HL-60/S4 treated with phorbol 12-myristate 13-acetate at 8.2 ng/mL for 4 days and 3 days (cell line): ENCODE measurements at regions not wholly inside any gene's neighbourhood (a gene's known extent, or its start where the extent isn't known, plus 50 kb on each side); places are given as distances from the start of the nearest gene placed in this dataset.

Experiments
- in situ Hi-C: fragments of 300-500 bp; cut with MboI; formaldehyde crosslinking; loops from 2 replicates; pipeline ENCODE4 v1.15.0; 2022; ENCODE audit warnings: low sequenced_read_pairs

DNA sequence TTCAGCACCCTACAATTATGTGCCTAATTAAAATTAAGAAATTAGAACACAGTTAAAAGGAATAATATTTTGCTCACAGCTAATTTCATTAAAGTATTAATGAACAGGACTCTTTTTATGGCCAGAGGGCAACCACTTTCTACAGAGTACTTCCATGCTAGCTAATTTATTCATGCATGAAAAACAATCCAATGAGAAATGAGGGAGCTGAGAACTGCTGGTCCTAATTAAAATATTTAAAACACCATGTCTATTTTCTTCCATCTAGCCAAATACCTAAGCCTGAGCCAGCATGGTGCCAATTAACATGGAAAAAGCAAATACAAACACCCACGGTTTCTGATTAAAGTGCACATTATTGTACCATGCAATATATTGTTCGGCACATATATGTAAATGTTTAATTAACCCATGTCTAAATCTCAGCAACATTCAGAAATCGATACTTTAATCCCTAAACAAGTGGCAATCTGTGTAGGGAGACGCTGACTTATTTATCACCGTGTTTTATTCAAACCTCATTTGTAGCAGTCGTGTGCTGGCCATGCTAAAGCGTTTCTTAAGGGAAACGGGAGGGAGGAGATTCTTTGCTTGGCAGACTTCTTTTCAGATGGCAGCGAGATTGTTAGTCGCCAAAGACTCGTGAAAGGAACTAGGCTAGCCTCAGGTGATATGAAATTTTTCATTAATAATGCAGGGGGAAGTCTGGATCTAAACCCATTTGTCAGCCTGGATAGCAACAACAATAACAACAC is 193.5 kb downstream of the ANXA2 start:
- in situ Hi-C loops: no loop called here

DNA sequence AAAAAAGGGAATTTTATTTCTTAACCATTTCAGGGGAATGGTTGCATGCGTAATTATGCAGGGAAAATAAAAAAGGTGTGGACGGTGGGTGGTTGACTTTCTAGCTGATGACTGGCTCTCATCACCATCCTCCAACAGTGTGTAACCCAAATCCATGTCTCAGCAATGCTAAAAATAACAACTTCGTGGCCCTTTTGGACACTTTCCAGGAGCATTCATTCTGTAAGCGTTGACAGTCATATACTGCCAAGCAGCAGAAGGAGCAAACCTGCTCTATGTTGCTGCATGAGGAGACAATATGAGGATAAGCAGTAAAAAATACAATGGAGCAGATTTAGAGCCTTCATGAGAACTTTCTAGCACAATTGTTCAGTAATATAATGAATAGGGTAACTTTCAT is 189.1 kb downstream of the ANXA2 start:
- in situ Hi-C loops: no loop called here

DNA sequence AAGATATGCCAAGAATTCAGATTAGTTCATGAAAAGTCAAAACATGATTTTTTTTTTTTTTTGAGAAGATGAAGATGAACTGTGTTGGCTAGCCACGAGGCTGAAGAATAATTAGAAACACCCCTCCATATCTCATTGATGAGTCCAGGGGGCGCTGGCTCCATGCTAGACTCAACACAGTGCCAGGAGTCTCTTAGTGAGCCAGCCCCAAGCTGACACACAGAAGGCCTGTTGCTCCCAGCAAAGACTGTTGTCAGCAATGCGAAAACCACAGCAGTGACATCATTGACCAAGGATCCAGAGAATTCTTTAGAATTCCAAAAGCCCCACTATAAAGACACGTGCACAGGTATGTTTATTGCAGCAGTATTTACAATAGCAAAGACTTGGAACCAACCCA is 185.2 kb downstream of the ANXA2 start:
- in situ Hi-C loops: no loop called here

DNA sequence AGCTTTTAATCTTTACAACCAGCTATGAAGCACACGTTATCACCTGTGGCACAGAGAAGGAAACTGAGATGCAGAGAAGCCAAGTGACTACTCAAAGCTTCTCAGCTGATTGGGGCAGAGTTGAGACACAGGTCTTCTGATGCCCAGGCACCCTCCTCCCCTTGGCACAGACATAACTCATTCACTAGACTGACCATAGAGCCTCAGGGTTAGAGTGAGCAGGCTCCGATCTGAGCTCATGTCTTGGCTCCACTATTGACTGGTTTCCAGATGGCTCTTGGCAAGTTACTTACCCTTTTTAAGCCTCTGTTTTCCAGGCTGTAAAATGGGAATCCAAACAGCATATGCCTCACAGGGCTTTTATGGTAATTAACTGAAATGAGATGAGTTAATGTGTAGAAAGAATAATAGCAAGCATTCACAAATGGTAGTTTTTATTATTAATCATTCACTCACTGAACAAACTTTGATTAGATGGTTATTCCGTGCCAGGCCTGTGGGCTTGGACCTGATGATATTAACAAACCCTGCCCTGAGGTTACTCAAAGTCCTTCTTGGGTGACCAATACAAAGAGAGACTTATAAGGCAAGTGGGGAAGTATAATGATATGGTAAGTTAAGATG is 184.3 kb downstream of the ANXA2 start:
- in situ Hi-C loops: no loop called here

DNA sequence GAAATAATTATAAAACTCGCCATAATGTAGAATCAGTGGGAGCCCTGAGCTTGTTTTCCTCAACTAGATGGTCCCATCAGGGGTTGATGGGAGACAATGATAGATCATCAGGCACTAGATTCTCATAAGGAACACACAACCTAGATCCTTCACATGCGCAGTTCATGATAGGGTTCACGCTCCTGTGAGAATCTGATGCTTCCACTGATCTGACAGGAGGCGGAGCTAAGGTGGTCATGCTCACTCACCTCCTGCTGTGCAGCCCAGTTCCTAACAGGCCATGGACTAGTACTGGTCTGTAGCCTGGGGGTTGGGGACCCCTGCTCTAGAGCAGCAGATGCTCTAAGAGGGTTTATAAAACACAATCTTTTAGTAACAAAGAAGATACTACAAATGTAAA is 183.6 kb downstream of the ANXA2 start:
- in situ Hi-C loops: no loop called here

DNA sequence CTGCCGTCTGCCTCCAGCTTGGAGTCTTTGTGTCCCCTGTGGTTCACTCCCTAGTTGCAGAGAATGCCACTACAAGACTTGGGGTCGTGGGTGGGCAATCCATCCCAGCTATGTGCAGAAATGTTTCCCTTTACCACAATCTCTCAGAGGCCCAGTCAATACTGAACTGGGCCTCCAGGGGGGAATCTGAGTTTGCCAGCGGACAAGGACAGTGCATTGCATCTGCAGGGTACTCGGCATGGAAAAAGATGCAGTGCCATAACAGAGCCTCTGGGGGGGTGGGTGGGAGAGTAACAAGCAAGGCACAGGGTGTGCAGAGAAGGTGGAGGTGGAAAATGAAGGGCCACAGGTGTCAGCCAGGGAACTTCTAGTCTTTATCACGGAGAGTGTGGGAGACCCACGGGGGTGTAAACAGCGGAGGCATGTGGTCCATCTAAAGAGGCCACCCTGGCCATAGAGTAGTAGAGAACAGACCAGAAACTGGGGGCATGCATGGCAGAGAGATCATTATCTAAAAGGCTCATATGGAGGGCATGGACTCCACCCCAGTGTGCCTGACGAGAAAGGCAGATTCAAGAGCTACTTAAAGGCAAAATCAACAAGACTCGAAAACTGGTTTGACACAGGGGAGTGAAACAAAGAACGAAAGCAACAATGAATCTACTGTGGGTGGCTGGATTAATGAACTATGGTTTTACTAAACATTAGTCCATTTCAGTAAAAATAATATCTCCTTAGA is 182.4 kb downstream of the ANXA2 start:
- in situ Hi-C loops: no loop called here

DNA sequence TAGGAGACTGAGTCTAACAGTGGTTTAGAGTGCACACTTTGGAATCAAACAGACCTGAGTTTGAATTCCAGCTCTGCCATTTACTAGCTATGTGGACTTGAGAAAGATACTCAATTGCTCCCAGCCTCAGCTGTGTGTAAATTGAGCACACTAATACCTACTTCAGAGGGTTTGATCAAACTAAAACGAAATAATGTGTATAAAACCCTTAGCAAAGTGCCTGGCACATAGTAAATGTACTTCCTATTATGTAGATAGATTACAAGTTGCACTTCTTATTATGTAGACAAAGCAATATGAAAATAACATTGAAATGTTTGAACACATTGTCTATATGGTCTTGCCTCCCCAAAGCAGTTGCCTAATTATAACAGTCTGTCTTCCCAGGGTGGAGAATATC is 180.6 kb downstream of the ANXA2 start:
- in situ Hi-C loops: no loop called here

DNA sequence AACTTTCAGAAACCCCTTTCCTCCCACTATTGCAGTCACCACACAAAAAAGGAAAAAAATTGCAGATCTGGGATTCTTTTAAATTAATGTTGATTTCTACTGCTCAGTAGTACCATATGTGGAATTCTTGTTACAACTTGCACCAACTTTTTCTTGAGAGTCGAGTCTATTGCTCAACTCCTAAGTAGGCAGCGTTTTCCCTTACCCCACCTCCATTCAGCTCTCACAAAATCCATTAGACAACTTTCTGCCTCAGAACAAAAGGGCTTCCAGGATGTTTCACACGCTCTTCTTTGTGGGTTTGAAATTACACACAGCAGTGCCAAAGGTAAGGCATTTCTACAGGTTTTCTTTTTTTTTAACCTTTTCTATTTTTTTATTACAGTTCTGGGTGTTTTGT is 179.5 kb downstream of the ANXA2 start:
- in situ Hi-C loops: no loop called here

DNA sequence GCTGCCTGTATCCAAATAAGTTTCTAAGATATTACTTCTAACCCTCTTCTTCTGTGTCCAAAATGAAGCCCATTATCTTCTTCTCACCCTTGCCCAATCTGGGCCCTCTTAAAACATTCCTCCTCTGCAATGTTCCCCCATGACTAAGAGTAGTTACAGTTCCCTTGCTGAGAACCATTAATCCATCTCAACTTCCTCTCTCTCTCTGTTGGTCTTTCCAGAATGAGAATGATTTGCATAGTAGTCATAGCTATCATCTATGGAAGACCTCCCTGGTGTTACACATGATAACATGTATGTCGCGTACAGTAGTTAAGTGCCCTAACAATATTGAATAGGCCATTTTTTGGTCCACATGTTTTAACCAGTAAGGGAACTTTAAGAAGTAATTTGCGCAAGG is 177.9 kb downstream of the ANXA2 start:
- in situ Hi-C loops: no loop called here

DNA sequence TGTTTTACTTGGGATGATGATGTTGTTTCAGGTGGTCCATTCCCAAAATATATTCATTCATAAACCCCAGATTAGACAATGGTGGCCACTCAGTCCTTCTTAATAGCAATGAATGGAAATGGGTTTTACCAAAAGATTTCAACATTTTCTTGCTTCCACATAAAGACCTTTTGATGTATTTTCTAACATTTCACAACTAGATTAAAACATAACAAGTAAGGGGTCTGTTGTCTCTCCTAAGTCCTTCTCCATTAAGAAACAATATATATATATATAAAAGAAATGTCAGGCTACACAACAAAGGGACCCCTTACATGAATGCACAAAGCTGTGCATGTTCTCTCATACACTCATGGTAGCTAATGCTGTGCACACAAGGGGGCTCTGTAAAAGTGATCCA is 176.4 kb downstream of the ANXA2 start:
- in situ Hi-C loops: no loop called here

DNA sequence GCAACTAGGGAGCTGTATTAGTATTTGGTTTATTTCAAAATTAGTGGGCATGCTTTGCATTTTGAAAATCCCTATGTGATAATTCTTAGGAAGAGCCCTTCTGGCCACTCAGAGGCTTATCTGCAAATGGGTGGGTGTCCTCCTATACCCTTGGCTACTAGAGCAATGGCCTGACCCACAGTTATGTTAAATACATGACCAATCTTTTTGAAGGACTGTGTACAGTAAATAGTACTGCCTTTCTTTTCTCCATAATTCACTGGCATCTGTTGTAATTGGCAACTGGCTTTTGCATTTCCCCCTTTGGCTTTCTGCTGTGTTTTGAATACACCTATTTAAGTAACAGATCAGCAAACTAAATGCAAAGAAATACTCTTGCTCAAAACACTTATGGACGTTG is 175.4 kb downstream of the ANXA2 start:
- in situ Hi-C loops: no loop called here

DNA sequence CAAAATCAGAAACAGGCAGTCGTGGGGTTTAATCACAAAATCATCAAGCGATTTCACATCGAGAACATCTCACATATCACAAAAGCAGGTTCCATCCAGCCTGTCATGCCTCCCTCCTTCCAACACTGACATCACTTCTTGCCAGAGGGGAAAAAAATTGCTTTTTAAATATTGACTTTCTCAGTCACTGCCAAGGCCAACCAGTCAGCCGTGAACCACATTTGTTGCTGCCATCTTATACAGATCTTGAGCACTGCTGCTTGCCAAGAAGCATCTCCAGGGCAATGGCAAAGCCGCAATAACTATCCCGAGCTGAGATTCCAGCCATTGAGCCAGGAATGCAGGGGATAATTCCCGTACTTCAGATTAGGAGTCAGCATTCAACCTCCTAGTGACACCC is 174.6 kb downstream of the ANXA2 start:
- in situ Hi-C loops: no loop called here

DNA sequence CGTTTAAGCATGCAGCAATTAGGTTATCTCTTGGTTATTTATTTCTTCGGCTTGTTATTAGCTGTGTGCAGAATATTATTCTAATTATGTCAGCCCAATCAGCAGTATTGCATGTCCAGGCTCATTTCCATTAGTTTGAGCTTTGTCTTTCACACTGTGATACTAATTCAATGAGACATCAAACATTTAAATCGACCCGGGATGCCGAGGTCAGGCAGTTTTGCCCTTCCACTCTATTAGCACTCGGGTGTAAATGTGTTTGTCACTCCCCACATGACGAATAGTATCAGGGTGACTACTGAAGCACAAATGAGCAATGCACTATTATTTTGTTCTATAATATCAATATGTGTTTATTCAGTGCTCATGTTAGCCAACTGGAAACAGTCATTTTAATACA is 170.9 kb downstream of the ANXA2 start:
- in situ Hi-C loops: no loop called here

DNA sequence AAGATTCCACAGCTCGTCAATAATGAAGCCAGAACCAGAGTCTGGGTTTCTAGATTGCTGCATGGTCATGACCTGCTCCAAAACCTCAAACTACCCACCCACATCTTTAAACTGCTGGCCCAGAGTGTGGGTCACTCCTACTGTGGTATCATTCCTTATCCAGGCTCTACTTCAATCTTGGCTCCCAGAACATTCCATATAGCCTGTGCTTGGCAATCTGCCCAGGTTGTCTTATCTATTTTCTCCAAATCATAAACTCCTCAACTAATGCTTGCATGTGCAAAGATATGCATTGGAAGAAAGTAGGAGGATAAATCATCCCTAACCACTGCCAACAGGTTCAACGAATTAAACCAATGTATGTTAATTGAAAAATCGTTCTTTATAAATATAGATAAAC is 169.7 kb downstream of the ANXA2 start:
- in situ Hi-C loops: no loop called here

DNA sequence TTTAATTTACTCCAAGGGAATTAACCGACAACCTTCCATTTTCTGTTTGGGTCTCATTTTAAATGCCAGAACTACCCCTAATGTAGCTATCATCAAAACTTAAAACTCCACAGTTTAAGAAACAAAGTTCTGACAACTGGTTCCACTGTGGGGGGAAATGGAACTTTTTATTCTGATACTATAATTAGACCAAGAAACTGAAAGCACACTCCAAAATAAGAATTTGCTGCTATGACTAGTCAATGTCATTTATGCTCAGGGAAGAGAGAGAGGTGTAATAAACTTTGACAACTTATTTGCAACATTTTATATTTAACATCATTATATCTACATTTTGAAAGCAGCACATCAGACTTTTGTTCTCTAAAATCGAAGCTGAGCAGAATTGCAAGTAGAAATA is 169.2 kb downstream of the ANXA2 start:
- in situ Hi-C loops: no loop called here

DNA sequence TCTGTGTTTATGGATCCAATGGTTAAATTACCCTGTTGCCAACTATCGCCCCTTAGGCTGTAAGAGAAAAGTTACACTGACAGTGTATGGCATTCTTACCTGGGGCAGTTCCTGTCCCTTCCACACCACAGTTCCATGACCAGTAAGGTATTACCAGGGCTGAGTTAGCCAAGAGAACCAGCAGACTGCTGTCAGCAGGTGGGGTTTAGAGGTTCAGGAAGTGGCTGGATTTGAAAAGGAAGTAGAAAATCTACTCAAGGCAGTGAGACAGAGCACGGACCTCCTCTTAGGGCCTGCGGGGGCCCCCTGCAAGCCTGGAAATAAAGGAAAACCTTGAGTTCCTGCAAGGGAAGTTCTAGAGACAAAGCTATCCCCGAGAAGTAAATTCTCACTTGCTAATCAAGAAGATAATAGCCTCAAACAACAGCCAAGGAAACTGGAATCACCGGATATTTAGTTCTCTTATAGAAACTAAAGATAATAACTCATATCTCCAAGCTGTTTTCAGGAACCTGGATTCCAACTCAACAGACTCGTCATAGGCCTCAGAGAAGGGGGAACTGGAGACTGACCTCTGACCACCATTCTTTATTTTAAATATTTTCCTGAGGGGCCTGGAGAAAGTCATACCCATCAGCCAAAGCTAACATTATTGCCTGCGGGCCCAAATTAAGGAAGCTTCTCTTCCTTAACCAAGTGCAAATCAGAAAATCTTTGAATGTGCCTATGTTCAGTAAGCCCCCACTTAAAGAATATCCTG is 161.7 kb downstream of the ANXA2 start:
- in situ Hi-C loops: no loop called here

DNA sequence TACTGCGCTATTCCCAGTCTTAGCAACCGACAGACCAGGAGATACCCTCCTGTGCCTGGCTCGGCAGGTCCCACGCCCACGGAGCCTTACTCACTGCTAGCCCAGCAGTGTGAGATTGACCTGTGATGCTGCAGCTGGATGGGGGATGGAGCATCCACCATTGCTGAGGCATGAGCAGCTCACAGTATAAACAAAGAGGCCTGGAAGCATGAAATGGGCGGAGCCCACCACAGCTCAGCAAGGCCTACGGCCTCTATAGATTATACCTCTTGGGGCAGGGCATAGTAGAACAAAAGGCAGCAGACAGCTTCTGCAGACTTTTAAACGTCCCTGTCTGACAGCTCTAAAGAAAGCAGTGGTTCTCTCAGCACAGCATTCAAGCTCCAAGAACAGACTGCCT is 160.3 kb downstream of the ANXA2 start:
- in situ Hi-C loops: no loop called here

DNA sequence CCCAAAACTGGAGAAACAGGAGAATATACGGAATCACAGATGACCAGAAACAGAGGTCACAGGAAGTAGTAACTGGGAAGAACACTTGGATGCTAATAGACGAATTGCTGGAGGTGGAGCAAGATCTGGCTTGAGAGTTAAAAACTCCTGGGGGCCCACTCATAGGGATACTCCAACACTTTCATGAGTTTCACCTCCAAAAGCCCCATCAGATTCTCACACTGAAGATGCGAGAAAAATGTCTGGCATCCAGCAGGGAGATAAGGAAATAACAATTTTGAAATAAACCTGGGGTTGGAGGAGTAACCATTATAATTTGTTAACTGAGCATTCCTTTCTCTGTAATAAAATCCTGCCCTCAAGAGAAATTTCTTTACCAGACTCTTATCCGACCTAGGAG is 154.0 kb downstream of the ANXA2 start:
- in situ Hi-C loops: no loop called here

DNA sequence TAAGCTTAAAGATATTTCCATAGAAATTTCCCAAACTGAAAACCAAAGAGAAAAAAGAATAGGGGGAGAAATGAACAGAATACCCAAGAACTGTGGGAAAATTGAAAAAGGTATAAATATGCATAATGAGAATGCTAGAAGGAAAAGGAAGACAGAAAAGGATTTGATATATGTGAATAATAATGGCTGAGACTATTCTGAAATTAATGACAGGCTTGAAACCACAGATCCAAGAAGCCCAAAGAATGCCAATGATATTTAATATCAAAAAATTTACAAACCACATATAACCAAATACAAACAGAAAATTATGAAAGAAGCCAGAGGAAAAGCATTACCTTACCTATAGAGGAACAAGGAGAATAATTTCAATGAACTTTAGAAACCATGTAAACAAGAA is 153.0 kb downstream of the ANXA2 start:
- in situ Hi-C loops: no loop called here

DNA sequence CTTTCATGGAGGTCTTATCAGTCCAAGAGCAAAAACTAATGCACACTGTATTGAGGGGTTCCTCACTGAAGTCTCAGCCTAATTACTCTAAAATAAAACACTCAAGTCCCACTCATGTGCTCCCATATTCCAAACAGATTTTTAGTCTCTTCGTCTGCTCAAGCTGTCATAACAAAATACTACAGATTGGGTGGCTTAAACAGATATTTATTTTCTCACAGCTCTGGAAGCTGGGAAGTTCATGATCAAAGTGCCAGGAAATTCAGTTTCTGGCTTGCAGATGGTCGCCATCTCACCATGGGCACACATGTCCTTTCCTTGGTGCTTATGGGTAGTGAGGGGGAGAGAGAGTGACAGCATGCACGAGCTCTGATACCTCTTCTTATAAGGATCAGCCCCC is 147.5 kb downstream of the ANXA2 start:
- in situ Hi-C loops: no loop called here

DNA sequence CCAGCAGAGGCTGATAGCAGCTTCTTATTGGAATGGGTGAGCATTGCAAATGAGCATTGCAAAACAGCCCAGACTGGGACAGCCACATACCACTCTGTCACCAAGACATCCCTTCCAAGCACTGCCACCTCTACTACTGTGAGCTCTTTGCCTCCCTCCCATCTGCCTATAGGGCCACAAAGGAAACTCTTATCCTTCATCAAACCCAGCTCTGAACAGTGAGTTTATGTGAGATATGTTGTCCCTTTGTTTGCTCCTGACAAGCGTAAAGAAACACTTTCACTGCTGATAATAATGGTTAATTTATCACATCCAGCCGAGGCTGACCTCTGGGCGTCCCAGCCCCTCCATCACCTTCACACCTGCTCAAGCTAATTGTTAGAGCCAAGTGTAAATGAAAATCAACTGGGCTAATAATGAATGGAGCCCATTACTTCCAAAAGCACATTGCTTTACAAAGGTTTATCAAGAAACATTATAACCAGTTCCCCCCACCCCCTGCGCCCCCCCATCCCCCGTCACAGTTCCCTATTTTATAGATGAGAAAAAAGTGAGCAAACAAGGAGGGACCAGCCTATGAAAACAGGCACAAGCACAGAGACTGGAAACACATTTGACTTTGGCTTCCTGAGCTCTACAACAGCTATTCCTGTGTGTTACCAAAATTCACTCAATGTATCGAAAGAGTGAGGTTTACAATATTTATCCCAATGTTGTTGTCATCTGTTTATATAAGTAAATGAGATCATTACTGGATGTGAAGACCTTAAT is 146.3 kb downstream of the ANXA2 start:
- in situ Hi-C loops: no loop called here
